ENCODE measurements at regions not wholly inside any gene's neighbourhood (a gene's known extent, or its start where the extent isn't known, plus 50 kb on each side); places are given as distances from the start of the nearest gene placed in this dataset.
"Not testable (repeated sequence)": the region's sequence is repeated elsewhere in the genome, so short reads cannot be mapped to it uniquely, and the experiment has no call there.

GRCh38 chr2:83261591-83262136 is 1197.4 kb downstream of the SUCLG1 start:
- Histone ChIP-seq H3K9me3 (replicated peaks; ENCODE audit: control insufficient read depth, low read depth, low read length) (no peaks in the 10 kb centered on the region), H3K4me3 (ENCODE audit: low read length) (no peak overlapping the region), H3K36me3 (ENCODE audit: control insufficient read depth, insufficient read depth, low read length) (no peaks in the 10 kb centered on the region), H3K4me1 (ENCODE audit: control insufficient read depth, insufficient read depth, low read length) (no peaks in the 10 kb centered on the region), H3K27ac (ENCODE audit: low read length) (no peak overlapping the region), H3K27me3 (ENCODE audit: control insufficient read depth, insufficient read depth, low read length) (no peaks in the 10 kb centered on the region)
- no CpG with 5 or more reads among the region's 1 CpG for WGBS (ENCODE audit: insufficient coverage)
- no peak for DNase-seq

GRCh38 chr2:83253848-83254247 is 1205.2 kb downstream of the SUCLG1 start:
- no peak for DNase-seq
- H3K9me3 ChIP-seq (replicated peaks; ENCODE audit: control insufficient read depth, low read depth, low read length): no peaks in the 10 kb centered on the region
- no peaks in the 10 kb centered on the region for H3K27me3 ChIP-seq (ENCODE audit: control insufficient read depth, insufficient read depth, low read length)
- H3K27ac ChIP-seq (ENCODE audit: low read length): no peak overlapping the region
- no CpG with 5 or more reads among the region's 1 CpG for WGBS (ENCODE audit: insufficient coverage)
- no peak overlapping the region for H3K4me3 ChIP-seq (ENCODE audit: low read length)
- no peaks in the 10 kb centered on the region for H3K4me1 ChIP-seq (ENCODE audit: control insufficient read depth, insufficient read depth, low read length)
- H3K36me3 ChIP-seq (ENCODE audit: control insufficient read depth, insufficient read depth, low read length): no peaks in the 10 kb centered on the region

- H3K4me3 ChIP-seq (ENCODE audit: low read length): no peak overlapping the region
- no peaks in the 10 kb centered on the region for H3K36me3 ChIP-seq (ENCODE audit: control insufficient read depth, insufficient read depth, low read length)
- H3K27ac ChIP-seq (ENCODE audit: low read length): no peak overlapping the region
- no peaks in the 10 kb centered on the region for H3K9me3 ChIP-seq (replicated peaks; ENCODE audit: control insufficient read depth, low read depth, low read length)
- no peaks in the 10 kb centered on the region for H3K4me1 ChIP-seq (ENCODE audit: control insufficient read depth, insufficient read depth, low read length)
- no CpG with 5 or more reads among the region's 3 CpGs for WGBS (ENCODE audit: insufficient coverage)
- no peaks in the 10 kb centered on the region for H3K27me3 ChIP-seq (ENCODE audit: control insufficient read depth, insufficient read depth, low read length)
- no peak for DNase-seq
Observed at GRCh38 chr2:83251321-83251872, 1207.7 kb downstream of the SUCLG1 start.

GRCh38 chr2:83245806-83246537 is 1213.1 kb downstream of the SUCLG1 start:
- WGBS (ENCODE audit: insufficient coverage): 96% methylated on average over 22 of the region's 30 CpGs

GRCh38 chr2:83240611-83241010 is 1218.5 kb downstream of the SUCLG1 start:
- Histone ChIP-seq H3K4me1 (ENCODE audit: control insufficient read depth, insufficient read depth, low read length) (no peaks in the 10 kb centered on the region), H3K4me3 (ENCODE audit: low read length) (no peak overlapping the region), H3K27ac (ENCODE audit: low read length) (no peak overlapping the region), H3K9me3 (replicated peaks; ENCODE audit: control insufficient read depth, low read depth, low read length) (no peaks in the 10 kb centered on the region), H3K27me3 (ENCODE audit: control insufficient read depth, insufficient read depth, low read length) (no peaks in the 10 kb centered on the region), H3K36me3 (ENCODE audit: control insufficient read depth, insufficient read depth, low read length) (no peaks in the 10 kb centered on the region)
- WGBS (ENCODE audit: insufficient coverage): no CpG with 5 or more reads among the region's 2 CpGs
- peak; percentile 10 for DNase-seq

More at GRCh38 chr2:83245806-83246537, 1213.1 kb downstream of the SUCLG1 start:
- H3K27me3 ChIP-seq (ENCODE audit: control insufficient read depth, insufficient read depth, low read length); H3K4me3 ChIP-seq (ENCODE audit: low read length); DNase-seq; H3K36me3 ChIP-seq (ENCODE audit: control insufficient read depth, insufficient read depth, low read length); H3K9me3 ChIP-seq (replicated peaks; ENCODE audit: control insufficient read depth, low read depth, low read length); H3K4me1 ChIP-seq (ENCODE audit: control insufficient read depth, insufficient read depth, low read length); H3K27ac ChIP-seq (ENCODE audit: low read length): not testable (repeated sequence)

- Histone ChIP-seq H3K4me1 (ENCODE audit: control insufficient read depth, insufficient read depth, low read length) (no peaks in the 10 kb centered on the region), H3K27me3 (ENCODE audit: control insufficient read depth, insufficient read depth, low read length) (no peaks in the 10 kb centered on the region), H3K4me3 (ENCODE audit: low read length) (no peak overlapping the region), H3K36me3 (ENCODE audit: control insufficient read depth, insufficient read depth, low read length) (no peaks in the 10 kb centered on the region), H3K9me3 (replicated peaks; ENCODE audit: control insufficient read depth, low read depth, low read length) (no peaks in the 10 kb centered on the region), H3K27ac (ENCODE audit: low read length) (no peak overlapping the region)
- no peak for DNase-seq
- 92% methylated on average over 2 of the region's 2 CpGs for WGBS (ENCODE audit: insufficient coverage)
Observed at GRCh38 chr2:83238111-83238510, 1221.0 kb downstream of the SUCLG1 start.

GRCh38 chr2:83234246-83234645 is 1224.8 kb downstream of the SUCLG1 start:
- H3K9me3 ChIP-seq (replicated peaks; ENCODE audit: control insufficient read depth, low read depth, low read length): no peaks in the 10 kb centered on the region

GRCh38 chr2:83233781-83234180 is 1225.3 kb downstream of the SUCLG1 start:
- H3K4me1 ChIP-seq (ENCODE audit: control insufficient read depth, insufficient read depth, low read length): no peaks in the 10 kb centered on the region
- no peaks in the 10 kb centered on the region for H3K27me3 ChIP-seq (ENCODE audit: control insufficient read depth, insufficient read depth, low read length)
- DNase-seq: no peak
- 67% methylated on average over 1 of the region's 2 CpGs for WGBS (ENCODE audit: insufficient coverage)
- H3K9me3 ChIP-seq (replicated peaks; ENCODE audit: control insufficient read depth, low read depth, low read length): no peaks in the 10 kb centered on the region
- no peak overlapping the region for H3K27ac ChIP-seq (ENCODE audit: low read length)
- H3K4me3 ChIP-seq (ENCODE audit: low read length): no peak overlapping the region
- H3K36me3 ChIP-seq (ENCODE audit: control insufficient read depth, insufficient read depth, low read length): no peaks in the 10 kb centered on the region

More at GRCh38 chr2:83234246-83234645, 1224.8 kb downstream of the SUCLG1 start:
- DNase-seq: peak; percentile 54
- H3K36me3 ChIP-seq (ENCODE audit: control insufficient read depth, insufficient read depth, low read length): no peaks in the 10 kb centered on the region
- H3K27me3 ChIP-seq (ENCODE audit: control insufficient read depth, insufficient read depth, low read length): no peaks in the 10 kb centered on the region
- no peak overlapping the region for H3K4me3 ChIP-seq (ENCODE audit: low read length)
- no peaks in the 10 kb centered on the region for H3K4me1 ChIP-seq (ENCODE audit: control insufficient read depth, insufficient read depth, low read length)
- H3K27ac ChIP-seq (ENCODE audit: low read length): no peak overlapping the region

- DNase-seq: peak; percentile 10
- Histone ChIP-seq H3K4me1 (ENCODE audit: control insufficient read depth, insufficient read depth, low read length) (no peaks in the 10 kb centered on the region), H3K27me3 (ENCODE audit: control insufficient read depth, insufficient read depth, low read length) (no peaks in the 10 kb centered on the region), H3K4me3 (ENCODE audit: low read length) (no peak overlapping the region), H3K36me3 (ENCODE audit: control insufficient read depth, insufficient read depth, low read length) (no peaks in the 10 kb centered on the region), H3K27ac (ENCODE audit: low read length) (no peak overlapping the region), H3K9me3 (replicated peaks; ENCODE audit: control insufficient read depth, low read depth, low read length) (no peaks in the 10 kb centered on the region)
Observed at GRCh38 chr2:83233326-83233725, 1225.8 kb downstream of the SUCLG1 start.

GRCh38 chr2:83229443-83229842 is 1229.6 kb downstream of the SUCLG1 start:
- 60% methylated on average over 1 of the region's 2 CpGs for WGBS (ENCODE audit: insufficient coverage)
- Histone ChIP-seq H3K9me3 (replicated peaks; ENCODE audit: control insufficient read depth, low read depth, low read length) (no peaks in the 10 kb centered on the region), H3K4me3 (ENCODE audit: low read length) (no peak overlapping the region), H3K36me3 (ENCODE audit: control insufficient read depth, insufficient read depth, low read length) (no peaks in the 10 kb centered on the region), H3K27me3 (ENCODE audit: control insufficient read depth, insufficient read depth, low read length) (no peaks in the 10 kb centered on the region), H3K27ac (ENCODE audit: low read length) (no peak overlapping the region), H3K4me1 (ENCODE audit: control insufficient read depth, insufficient read depth, low read length) (no peaks in the 10 kb centered on the region)
- DNase-seq: no peak
